ENCODE measurements at regions not wholly inside any gene's neighbourhood (a gene's known extent, or its start where the extent isn't known, plus 50 kb on each side); places are given as distances from the start of the nearest gene placed in this dataset.

DNA sequence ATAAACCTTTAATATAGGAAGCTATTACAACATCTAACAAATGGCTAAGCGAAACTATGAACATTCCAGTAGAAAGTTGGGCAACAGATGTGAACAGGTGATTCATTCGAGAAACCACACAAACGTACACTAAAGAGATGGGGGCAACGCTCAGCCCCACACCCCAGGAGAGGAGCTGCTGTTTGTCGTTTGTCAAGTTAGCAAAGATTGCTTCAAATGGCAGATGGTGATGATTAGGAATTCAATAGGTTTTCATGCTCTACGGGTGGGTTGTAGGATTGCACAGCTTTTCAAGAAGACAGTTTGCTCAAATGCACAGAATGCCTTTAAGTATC lies 154.7 kb upstream of the HDAC4 start:
- TF ChIP-seq, protein P1, sequence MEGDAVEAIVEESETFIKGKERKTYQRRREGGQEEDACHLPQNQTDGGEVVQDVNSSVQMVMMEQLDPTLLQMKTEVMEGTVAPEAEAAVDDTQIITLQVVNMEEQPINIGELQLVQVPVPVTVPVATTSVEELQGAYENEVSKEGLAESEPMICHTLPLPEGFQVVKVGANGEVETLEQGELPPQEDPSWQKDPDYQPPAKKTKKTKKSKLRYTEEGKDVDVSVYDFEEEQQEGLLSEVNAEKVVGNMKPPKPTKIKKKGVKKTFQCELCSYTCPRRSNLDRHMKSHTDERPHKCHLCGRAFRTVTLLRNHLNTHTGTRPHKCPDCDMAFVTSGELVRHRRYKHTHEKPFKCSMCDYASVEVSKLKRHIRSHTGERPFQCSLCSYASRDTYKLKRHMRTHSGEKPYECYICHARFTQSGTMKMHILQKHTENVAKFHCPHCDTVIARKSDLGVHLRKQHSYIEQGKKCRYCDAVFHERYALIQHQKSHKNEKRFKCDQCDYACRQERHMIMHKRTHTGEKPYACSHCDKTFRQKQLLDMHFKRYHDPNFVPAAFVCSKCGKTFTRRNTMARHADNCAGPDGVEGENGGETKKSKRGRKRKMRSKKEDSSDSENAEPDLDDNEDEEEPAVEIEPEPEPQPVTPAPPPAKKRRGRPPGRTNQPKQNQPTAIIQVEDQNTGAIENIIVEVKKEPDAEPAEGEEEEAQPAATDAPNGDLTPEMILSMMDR (IDR thresholded peaks at IDR 0.05; ENCODE audit: low read depth, low read length) = no peak
- no peak for DNase-seq (ENCODE audit: extremely low read depth, low read depth)

DNA sequence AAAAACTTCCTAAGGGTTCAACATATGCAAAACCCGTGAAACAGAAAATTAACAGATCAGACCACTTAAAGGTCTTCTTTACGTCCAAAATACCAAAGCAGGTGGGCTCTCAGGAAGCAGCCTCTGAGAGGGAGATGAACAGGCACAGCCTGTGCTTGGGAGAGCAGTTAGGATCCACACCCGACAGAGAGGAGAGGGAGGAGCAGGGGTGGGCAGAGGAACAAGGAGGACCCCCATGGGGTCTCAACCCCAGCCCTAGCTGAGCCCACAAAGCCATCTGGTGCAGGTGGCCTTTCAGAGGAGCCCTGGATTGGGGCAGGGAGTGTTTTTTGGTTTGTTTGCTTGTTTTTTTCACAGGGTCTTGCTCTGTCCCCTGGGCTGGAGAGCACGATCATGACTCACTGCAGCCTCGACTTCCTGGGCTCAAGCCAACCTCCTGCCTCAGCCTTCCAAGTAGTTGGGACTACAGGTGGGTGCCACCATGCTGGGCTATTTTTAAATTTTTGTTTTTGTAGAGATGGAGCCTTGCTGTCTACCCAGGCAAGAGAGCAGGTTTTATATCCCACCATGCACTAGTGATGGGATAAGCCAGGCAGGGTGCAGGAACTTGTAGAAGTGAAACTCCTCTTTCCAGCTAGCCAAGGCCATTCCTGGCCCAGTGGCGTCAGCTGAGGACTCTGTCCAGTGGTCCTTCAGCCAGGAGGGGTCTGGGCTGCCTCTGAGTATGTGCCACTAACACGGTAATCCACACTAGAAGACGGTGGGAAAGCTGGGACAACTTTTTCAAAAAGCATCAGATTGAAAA lies 154.1 kb upstream of the HDAC4 start:
- DNase-seq (ENCODE audit: extremely low read depth, low read depth) = no peak
- TF ChIP-seq, protein P1 (IDR thresholded peaks at IDR 0.05; ENCODE audit: low read depth, low read length) = no peak

DNA sequence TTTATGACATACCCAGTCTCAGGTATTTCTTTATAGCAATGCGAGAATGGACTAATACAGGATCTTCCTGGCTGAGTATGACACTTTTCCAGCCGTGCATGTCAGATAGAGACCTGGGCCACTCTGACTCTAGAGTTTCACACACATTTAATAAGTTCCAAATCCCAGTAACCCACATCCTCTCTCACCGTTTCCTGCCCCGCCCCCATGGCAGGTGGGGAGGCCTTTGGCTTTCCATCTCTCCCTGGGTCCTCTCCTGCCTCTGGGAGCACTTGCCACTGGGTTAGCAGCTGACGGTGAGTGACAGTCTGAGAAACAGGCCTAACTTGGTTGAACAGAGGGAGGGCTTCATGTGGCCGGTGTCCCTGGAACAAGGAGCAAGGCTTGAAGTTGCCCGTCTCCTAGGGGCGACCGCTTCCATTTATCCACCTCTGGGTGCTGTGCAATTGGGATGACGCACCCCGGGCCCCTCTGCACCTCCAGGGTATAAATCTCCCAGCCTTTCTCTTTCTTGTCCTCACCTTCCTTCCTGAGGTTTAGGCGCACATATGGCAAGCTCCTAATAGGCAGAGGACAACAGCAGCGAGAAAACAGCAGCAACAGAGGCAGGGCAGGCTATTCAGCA lies 152.7 kb upstream of the HDAC4 start:
- TF ChIP-seq, protein P1 (IDR thresholded peaks at IDR 0.05; ENCODE audit: low read depth, low read length) = no peak
- DNase-seq (ENCODE audit: extremely low read depth, low read depth) = no peak

DNA sequence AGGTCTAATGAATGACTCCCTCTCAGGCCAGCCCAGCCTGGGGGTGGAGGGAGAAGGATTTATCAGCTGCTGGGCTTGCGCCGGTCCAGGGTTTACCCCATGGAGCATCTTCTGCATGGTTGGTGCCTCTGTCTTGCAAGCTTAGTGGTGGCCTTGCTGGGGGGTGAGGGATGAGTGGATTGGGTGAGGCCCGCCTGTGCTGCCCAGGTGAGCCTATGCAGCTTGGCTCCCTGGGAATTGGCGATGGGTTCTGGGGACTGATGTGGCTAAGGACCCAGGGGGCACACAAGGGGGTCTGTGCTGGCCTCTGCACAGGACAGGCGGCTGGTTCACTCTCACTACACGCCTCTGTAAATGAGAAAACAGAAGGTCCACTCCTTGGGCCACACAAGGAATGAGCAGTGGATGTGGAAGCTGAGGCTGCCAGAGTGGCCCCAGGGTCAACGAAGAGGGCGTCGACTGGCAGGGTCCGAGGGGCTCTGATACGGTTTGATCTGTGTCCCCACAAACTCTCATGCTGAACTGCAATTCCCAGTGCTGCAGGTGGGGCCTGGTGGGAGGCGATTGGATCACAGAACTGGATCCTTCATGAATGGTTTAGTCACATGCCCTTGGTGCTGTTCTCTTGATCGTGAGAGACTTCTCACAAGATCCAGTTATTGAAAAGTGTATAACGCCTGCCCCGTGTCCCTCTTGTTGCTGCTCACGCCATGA lies 151.6 kb upstream of the HDAC4 start:
- DNase-seq (ENCODE audit: extremely low read depth, low read depth) = no peak
- TF ChIP-seq, protein P1 (IDR thresholded peaks at IDR 0.05; ENCODE audit: low read depth, low read length) = no peak

DNA sequence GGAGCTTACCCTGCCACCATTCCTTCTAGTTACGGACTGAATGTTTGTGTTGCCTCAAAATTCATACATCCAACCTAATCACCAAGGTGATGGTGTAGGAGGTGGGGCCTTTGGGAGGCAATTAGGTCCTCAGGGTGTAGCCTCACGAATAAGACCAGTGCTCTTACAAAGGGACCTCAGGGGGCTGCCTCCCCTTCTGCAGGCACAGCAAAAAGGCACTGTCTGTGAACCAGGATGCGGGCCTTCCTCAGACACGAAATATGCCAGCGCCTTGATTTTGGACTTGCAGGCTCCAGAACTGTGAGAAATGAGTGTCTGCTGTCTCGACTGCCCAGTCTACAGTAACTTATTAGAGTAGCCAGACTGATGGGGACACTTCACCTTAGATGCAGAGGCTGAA lies 150.4 kb upstream of the HDAC4 start:
- no peak for DNase-seq (ENCODE audit: extremely low read depth, low read depth)
- TF ChIP-seq, protein P1 (IDR thresholded peaks at IDR 0.05; ENCODE audit: low read depth, low read length) = no peak

DNA sequence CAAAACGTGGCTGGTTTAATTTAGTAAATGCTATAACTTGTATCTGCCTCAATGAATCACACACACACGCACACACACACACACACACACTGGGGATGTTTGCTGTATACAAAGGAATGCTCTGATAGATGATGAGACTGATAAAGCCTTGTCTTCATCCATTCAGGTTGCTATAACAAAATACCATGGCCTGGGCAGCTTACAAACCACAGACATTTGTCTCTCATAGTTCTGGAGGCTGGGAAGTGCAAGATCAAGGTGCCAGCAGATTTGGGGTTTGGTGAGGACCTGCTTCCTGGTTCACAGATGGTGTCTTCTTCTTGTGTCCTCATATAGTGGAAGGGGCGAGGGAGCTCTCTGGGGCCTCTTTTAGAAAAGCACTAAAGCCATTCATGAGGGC lies 149.5 kb upstream of the HDAC4 start:
- DNase-seq (ENCODE audit: extremely low read depth, low read depth) = no peak
- TF ChIP-seq, protein P1 (IDR thresholded peaks at IDR 0.05; ENCODE audit: low read depth, low read length) = no peak

DNA sequence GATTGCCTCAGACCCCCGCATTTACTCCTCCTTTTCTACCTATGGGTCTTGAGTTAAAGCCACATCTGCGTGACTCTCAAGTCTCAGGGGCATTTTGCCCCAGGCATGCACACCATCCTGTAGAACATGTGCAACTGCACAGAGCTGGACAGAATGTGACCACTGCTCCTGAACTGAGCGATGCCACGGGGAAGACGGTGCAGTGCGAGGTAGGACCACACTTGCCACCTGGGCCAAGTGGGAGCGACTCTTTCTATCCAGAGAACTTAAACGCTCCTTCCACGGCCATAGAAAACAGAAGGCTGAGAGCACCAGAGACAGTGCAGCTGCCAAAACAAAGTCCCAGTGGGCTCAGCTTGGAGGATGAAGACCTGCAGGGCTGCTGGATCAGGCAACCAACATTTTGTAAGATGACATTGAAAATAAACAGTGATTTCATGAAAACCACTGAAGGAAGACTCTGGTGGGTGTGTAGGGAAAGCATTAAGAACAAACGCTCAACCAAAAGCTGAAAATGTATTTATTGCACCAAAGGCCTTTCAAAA lies 149.0 kb upstream of the HDAC4 start:
- DNase-seq (ENCODE audit: extremely low read depth, low read depth) = no peak
- TF ChIP-seq, protein P1 (IDR thresholded peaks at IDR 0.05; ENCODE audit: low read depth, low read length) = no peak
